ENCODE measurements at regions not wholly inside any gene's neighbourhood (a gene's known extent, or its start where the extent isn't known, plus 50 kb on each side); places are given as distances from the start of the nearest gene placed in this dataset.

GRCh38 chr14:76957224-76957891, 71.2 kb downstream of the IRF2BPL start:
- FAIRE-seq (no peak), DNase-seq (ENCODE audit: low read depth) (no peak)
- H3K4me3 ChIP-seq (ENCODE audit: low read depth, low read length) = no peak overlapping the region

DNA sequence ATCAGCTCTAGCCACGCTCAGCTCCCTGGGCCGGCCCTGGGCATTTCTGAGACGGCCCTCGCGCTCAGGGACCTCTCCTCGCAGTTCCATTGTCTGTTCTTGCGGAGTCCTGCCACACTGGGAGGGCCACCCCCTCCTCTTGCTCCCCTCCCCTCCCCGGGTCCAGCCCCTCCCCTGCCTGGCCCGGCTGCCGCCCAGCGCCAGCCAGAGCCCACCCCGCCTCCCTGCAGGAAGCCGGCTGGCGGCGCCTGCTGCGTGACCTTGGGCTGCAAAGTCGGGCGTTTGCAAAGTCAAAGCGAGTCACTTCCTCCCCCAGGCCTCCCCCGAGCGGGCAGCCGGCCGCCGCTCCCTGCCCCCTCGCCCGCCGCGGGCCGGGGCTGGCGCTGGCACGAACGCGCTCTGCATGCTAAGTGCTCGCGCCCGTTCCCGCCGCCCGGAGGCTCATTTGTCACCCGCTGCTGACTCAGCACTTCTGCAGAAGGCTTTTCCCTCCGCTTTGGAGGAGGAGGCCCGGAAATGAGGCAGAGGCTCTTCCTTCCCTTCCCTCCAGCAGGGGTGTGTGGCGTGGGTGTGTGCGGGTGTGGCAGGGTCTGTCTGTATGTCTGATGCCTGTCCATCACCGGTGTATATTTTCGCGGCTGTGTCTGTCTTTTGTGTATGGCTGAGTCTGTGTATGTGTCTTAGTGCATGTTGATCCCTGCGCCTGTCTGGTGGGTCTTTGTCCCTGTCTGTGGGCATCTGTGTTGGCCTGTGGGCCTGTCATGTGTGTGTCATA, 72.0 kb downstream of the IRF2BPL start:
- peak overlapping the region; percentile 16 for H3K4me3 ChIP-seq (ENCODE audit: low read depth, low read length)
- no peaks in the 10 kb centered on the region for H3K27me3 ChIP-seq (ENCODE audit: control insufficient read depth, insufficient read depth, low read length)
- no peaks in the 10 kb centered on the region for H3K36me3 ChIP-seq (ENCODE audit: control insufficient read depth, insufficient read depth, low read length)
- peak; percentile 92 for DNase-seq (ENCODE audit: low read depth)
- no peak for FAIRE-seq
- TF ChIP-seq, protein P1, sequence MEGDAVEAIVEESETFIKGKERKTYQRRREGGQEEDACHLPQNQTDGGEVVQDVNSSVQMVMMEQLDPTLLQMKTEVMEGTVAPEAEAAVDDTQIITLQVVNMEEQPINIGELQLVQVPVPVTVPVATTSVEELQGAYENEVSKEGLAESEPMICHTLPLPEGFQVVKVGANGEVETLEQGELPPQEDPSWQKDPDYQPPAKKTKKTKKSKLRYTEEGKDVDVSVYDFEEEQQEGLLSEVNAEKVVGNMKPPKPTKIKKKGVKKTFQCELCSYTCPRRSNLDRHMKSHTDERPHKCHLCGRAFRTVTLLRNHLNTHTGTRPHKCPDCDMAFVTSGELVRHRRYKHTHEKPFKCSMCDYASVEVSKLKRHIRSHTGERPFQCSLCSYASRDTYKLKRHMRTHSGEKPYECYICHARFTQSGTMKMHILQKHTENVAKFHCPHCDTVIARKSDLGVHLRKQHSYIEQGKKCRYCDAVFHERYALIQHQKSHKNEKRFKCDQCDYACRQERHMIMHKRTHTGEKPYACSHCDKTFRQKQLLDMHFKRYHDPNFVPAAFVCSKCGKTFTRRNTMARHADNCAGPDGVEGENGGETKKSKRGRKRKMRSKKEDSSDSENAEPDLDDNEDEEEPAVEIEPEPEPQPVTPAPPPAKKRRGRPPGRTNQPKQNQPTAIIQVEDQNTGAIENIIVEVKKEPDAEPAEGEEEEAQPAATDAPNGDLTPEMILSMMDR (IDR thresholded peaks at IDR 0.05; ENCODE audit: insufficient read depth, low read length, severe bottlenecking) = peak; percentile 3

More at GRCh38 chr14:76957224-76957891, 71.2 kb downstream of the IRF2BPL start:
- Histone ChIP-seq H3K36me3 (ENCODE audit: control insufficient read depth, insufficient read depth, low read length) (no peaks in the 10 kb centered on the region), H3K27me3 (ENCODE audit: control insufficient read depth, insufficient read depth, low read length) (no peaks in the 10 kb centered on the region)
- TF ChIP-seq, protein P1 (IDR thresholded peaks at IDR 0.05; ENCODE audit: insufficient read depth, low read length, severe bottlenecking) = no peak

GRCh38 chr14:76955575-76956315, 72.8 kb downstream of the IRF2BPL start:
- Histone ChIP-seq H3K4me3 (ENCODE audit: low read depth, low read length) (no peak overlapping the region), H3K36me3 (ENCODE audit: control insufficient read depth, insufficient read depth, low read length) (no peaks in the 10 kb centered on the region), H3K27me3 (ENCODE audit: control insufficient read depth, insufficient read depth, low read length) (no peaks in the 10 kb centered on the region)
- TF ChIP-seq, protein P1 (IDR thresholded peaks at IDR 0.05; ENCODE audit: insufficient read depth, low read length, severe bottlenecking) = no peak
- peak; percentile 73 for DNase-seq (ENCODE audit: low read depth)
- no peak for FAIRE-seq

- H3K27me3 ChIP-seq (ENCODE audit: control insufficient read depth, insufficient read depth, low read length) = no peaks in the 10 kb centered on the region
- H3K36me3 ChIP-seq (ENCODE audit: control insufficient read depth, insufficient read depth, low read length) = no peaks in the 10 kb centered on the region
- H3K4me3 ChIP-seq (ENCODE audit: low read depth, low read length) = no peak overlapping the region
- DNase-seq (ENCODE audit: low read depth) (no peak), FAIRE-seq (no peak)
- TF ChIP-seq, protein P1 (IDR thresholded peaks at IDR 0.05; ENCODE audit: insufficient read depth, low read length, severe bottlenecking) = no peak
Measured at GRCh38 chr14:76954394-76955190, 73.9 kb downstream of the IRF2BPL start.

DNA sequence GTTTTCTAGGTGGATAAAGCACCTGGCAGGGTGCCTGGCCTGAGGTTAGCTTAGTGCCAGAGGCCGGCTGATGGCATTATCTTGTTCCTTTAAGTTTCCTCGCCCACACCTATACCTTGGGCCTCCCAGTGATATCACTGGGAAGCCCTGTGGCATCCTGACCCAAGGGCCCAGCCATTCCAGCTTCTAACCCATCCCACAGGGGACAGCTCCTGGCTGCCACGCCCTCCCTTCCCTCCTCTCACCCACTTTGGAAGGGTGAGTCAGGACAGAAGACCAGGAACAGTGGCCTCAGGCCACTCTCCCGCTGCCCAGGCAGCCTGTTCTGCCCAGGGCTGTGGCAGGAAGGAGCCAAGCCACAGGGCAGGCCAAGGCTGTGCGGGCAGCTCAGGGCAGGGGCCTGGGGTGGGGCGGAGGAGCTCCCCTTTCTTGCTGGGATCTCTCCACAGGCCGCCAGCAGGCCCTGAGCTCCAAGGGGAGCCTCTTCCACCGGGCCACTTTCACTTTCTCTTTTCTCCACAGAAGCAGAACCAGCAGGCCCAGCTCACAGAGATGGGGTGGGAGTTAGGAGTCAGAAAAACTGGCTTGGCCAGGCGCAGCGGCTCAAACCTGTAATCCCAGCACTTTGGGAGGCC, 75.1 kb downstream of the IRF2BPL start:
- TF ChIP-seq, protein P1 (IDR thresholded peaks at IDR 0.05; ENCODE audit: insufficient read depth, low read length, severe bottlenecking) = no peak
- DNase-seq (ENCODE audit: low read depth) = peak; percentile 71
- no peaks in the 10 kb centered on the region for H3K27me3 ChIP-seq (ENCODE audit: control insufficient read depth, insufficient read depth, low read length)
- no peak overlapping the region for H3K4me3 ChIP-seq (ENCODE audit: low read depth, low read length)
- no peak for FAIRE-seq
- H3K36me3 ChIP-seq (ENCODE audit: control insufficient read depth, insufficient read depth, low read length) = no peaks in the 10 kb centered on the region
